ENCODE measurements at regions not wholly inside any gene's neighbourhood (a gene's known extent, or its start where the extent isn't known, plus 50 kb on each side); places are given as distances from the start of the nearest gene placed in this dataset.

- TF ChIP-seq, protein P1, sequence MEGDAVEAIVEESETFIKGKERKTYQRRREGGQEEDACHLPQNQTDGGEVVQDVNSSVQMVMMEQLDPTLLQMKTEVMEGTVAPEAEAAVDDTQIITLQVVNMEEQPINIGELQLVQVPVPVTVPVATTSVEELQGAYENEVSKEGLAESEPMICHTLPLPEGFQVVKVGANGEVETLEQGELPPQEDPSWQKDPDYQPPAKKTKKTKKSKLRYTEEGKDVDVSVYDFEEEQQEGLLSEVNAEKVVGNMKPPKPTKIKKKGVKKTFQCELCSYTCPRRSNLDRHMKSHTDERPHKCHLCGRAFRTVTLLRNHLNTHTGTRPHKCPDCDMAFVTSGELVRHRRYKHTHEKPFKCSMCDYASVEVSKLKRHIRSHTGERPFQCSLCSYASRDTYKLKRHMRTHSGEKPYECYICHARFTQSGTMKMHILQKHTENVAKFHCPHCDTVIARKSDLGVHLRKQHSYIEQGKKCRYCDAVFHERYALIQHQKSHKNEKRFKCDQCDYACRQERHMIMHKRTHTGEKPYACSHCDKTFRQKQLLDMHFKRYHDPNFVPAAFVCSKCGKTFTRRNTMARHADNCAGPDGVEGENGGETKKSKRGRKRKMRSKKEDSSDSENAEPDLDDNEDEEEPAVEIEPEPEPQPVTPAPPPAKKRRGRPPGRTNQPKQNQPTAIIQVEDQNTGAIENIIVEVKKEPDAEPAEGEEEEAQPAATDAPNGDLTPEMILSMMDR (IDR thresholded peaks at IDR 0.05; ENCODE audit: low read depth, low read length, poor library complexity, severe bottlenecking) = no peak
- no peak for TF ChIP-seq EZH2phosphoT487 (IDR thresholded peaks at IDR 0.05; ENCODE audit: borderline replicate concordance, low read length)
Observed at GRCh38 chr17:77385750-77386501, 245.2 kb downstream of the SEC14L1 start.
